ENCODE measurements at regions not wholly inside any gene's neighbourhood (a gene's known extent, or its start where the extent isn't known, plus 50 kb on each side); places are given as distances from the start of the nearest gene placed in this dataset.

GRCh38 chr1:229147072-229147471 is 123.8 kb upstream of the RAB4A start:
- TF ChIP-seq PHF21A (CRISPR knock-in tag; IDR thresholded peaks at IDR 0.05) (no peak), YY1 (IDR thresholded peaks at IDR 0.05; ENCODE audit: insufficient read depth, insufficient replicate concordance, low read depth, low read length) (no peak), REST (IDR thresholded peaks at IDR 0.05; ENCODE audit: borderline replicate concordance in 1 of 2, low read depth in 1 of 2, low read length in 2 of 2) (no peak), CREM (IDR thresholded peaks at IDR 0.05) (no peak), CREM (CRISPR knock-in tag; IDR thresholded peaks at IDR 0.05) (no peak), POLR2AphosphoS5 (IDR thresholded peaks at IDR 0.05; ENCODE audit: low read depth, low read length) (no peak), AGO2 (optimal IDR thresholded peaks at IDR 0.05; ENCODE audit: low read depth, low read length) (peak; percentile 25), EZH2 (conservative IDR thresholded peaks at IDR 0.05; ENCODE audit: low read depth, low read length) (no peak), ZNF451 (CRISPR knock-in tag; IDR thresholded peaks at IDR 0.05) (no peak), KLF13 (CRISPR knock-in tag; IDR thresholded peaks at IDR 0.05) (no peak), POLR2A (IDR thresholded peaks at IDR 0.05; ENCODE audit: insufficient read depth in 1 of 2, low read depth in 2 of 2, low read length in 2 of 2) (no peak), NR0B2 (CRISPR knock-in tag; IDR thresholded peaks at IDR 0.05) (no peak)

Measured in HepG2 (cell line).